ENCODE measurements at regions not wholly inside any gene's neighbourhood (a gene's known extent, or its start where the extent isn't known, plus 50 kb on each side); places are given as distances from the start of the nearest gene placed in this dataset.
"Not testable (repeated sequence)": the region's sequence is repeated elsewhere in the genome, so short reads cannot be mapped to it uniquely, and the experiment has no call there.

- DNase-seq, result not testable (repeated sequence)
Observed at GRCh38 chr16:87124405-87124804, 192.8 kb downstream of the C16orf95 start.

DNA sequence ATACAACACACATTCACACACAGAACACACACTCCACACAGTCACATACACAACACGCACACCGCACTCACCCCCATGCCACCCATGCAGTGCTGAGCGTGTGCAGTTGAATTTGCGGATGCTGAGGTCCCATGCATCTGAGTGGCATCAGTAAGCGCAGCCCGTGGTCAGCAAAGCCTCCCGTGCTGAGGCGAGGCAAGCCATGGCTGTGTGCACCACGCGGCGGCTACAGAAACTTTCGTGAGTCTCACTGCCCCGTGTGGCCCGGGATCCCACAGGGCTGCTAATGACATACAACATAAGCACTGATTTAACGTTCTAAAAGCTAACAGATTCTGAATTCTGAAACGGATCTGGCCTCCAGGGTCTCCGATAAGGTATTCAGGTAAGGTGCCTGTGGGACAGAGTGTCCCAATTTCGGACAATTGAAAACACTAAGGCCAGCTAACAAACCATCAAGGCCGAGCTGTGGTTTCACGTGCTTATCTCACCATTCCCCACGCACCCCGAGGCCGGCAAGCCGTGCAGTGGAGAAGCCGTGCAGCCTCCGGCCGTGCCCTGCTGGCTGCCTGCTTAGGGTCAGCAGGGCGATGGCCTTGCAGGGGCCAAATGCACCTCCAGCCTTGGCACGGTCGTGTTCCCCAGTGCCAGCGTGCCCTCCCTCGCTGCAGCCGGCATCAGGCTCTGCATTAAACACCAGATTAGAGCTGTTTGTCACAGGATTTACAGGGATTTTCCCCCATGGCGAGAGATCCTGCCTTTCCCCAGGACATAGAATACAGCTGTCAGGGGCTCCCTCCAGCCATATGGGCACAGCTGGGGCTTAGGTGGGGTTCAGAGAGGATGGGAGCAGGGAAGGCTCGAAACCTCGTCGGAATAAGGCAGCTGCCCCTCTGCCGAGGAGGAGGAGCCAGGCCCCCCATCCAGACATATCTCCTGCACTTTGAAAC, 191.7 kb downstream of the C16orf95 start:
- DNase-seq, result no peak

GRCh38 chr16:87126403-87127025, 190.7 kb downstream of the C16orf95 start:
- DNase-seq, result no peak

- no peak for DNase-seq
Observed at GRCh38 chr16:87127061-87127765, 190.0 kb downstream of the C16orf95 start.

- no peak for DNase-seq
Observed at GRCh38 chr16:87127766-87128147, 189.4 kb downstream of the C16orf95 start.

DNA sequence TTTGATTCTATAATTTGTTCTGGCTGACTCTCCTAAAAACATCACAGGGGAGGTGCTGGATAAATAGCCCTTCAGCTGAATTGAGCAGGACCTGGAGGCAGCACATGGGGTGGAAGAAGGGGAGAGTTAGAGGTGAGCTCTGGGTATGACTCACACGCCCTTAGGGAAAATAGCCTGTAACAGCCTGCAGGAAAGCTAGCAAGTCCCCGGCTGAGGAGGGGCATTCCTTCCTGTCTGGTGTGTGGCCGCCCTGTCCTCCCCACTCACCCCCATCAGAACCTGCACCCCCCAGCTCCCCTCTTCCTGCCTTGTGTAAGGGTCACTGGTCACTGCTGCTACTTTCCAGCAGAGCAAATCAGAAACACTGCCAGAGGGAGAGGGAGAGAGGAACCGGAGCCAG, 187.4 kb downstream of the C16orf95 start:
- DNase-seq, result no peak

GRCh38 chr16:87131061-87131995, 185.9 kb downstream of the C16orf95 start:
- no peak for DNase-seq

DNA sequence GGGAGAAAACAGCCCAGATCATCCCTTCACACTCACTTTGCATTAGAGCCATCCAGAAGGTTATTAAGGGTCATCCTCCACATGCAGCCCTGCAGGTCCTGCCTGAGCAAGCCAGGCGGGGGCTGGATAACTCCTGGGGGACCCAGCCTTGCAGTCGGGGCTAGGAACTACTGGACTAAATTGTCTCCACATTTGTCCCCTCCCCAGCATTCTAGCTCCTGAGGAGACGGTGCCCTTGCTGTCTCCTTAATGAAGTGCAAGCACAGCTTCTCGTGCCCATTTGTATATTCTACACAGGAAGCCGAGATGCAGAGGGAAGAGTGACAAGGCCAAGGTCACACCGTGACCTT, 185.2 kb downstream of the C16orf95 start:
- DNase-seq, result no peak

DNA sequence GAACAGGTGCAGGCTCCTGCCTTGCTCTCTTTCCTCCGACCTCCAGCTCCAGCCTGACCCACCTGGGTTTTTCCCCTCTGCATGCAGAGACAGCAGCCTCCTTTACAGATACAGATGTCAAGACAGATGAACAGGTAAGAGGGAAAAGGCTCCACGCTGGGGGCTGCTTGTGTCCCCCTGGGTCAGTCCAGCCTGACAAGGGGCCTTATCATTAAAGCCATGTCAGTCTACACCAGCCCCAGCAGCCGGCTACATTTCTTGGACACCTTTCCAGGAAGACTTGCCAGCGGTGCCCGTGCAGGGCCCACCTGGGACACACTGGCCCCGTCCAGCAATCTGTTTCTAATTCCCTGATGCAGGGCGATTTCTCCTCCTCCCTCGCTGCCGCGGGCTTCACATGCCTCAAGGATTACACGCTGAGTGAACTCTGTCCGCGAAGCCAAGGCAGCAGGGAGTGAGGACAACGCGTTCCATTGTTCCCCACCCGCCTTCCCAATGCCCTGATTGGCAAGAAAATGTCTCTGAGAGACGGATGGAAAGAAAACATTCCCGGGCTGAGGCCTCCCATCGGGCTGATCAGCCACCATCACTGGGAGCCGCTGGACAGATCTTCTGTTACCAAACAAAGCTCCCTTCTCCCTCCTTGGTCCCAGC, 184.7 kb downstream of the C16orf95 start:
- no peak for DNase-seq

DNA sequence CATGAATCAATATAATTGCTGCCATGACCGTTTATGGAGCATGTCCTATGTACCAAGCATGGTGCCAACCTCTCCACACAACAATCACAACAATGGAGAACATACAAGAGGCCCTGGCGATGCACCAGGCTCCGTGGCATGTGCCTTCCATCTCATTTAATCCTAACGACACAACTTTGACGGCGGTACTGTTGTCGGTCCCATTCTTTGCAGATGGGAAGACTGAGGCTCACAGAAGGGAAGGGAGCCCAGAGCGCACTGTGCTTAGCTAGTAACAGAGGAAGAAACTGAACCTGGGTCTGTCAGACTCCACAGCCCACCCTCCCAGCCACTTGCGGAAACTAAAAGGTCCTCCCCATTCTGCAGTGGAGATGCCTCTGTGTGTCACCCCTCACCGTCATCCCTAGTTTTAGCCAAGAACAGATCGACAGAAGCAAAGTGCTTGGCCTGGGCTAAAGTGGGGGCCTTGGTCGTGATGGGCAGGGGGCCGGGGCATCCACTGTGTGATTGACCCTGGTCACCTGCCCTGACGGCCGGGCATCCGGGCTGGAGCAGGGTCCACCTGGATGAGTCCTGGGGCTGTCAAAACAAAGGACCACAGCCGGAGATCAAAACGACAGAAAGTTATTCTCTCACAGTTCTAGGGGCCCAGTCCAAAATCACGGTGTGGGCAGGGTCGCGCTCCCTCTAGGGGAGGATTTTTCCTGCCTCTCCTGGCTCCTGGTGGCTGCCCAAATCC, 183.9 kb downstream of the C16orf95 start:
- DNase-seq, result no peak

DNA sequence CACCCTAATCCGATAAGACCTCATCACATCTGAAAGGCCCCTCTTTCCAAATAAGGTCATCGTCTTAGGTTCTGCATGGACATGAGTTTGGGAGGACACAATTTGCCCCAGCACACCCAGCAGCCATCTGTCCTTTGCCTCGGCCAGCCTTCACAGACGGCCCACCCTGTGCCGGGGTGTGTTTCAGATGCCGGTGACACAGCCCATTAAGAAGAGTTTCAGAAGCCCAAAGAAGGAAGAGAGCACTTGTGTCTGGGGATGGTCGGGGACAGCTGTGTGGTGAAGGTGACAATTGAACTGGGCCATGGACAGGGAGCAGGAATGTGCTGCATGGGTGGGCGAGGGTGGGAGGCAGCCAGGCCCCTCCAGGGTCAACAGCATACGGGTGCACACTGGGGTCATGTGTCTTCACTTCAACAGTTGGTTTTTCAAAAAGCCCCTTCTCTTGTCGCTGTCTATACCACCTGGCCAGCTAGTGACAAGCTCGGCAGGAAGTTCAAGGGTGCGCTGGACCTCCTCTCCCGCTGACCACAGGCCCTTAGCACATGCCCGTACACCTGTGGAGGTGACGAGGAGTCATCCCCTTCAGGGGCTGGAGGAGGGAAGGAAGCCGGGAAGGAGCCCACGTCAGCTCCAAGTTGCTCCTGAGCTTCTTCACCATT, 183.1 kb downstream of the C16orf95 start:
- DNase-seq, result no peak

GRCh38 chr16:87134628-87134995, 182.6 kb downstream of the C16orf95 start:
- no peak for DNase-seq

DNA sequence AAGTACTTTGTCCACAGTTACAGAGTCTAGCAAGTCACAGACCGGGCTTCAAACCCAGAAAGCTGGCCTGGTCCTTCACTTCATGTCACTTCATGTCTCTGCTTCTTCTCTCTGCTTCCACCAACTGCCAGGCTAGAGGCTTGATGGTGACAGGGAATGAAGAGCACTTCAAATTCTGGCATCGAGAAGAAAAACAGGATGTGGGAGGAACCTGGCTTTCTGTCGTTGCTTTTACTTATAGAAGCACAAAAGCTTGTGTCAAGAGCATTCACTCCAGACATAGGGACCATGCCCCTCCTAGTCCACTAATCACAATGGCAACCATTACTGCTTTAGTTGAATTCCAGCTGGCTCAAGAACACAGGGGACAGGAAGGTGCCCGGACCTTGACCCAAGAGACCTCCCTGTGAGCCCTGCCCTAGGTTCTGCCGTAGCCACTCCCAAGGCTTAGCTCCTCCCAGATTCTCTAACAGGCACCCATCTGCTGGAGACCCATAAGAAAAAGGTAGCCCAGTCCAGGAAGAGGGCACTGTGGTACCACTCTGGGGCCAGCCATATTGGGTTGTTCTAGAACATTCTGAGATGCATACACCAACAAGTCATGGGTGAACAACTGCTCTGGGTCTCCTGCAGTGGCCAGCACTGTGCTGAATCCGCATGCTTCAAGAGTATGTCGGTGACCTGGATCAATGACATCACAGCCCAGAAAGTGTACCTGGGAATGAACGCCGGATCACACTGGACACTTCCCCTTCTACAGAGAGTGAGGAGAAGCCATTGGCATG, 181.8 kb downstream of the C16orf95 start:
- DNase-seq, result no peak

DNA sequence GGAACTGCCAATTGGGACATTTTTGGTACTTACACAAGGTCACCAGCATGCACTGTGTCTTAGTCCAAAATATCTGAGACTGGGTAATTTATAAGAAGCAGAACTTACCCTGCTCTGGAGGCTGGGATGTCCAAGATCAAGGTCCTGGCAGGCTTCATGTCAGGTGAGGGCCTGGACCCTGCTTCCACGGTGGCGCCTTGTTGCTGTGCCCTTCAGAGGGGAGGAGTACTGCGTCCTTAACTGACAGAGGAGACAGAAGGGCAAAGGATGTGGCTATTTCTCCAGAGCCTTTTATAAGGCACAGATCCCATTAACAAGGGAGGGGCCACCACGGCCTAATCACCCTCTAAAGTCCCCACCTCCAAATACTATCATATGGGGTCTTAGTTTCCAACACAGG, 178.9 kb downstream of the C16orf95 start:
- no peak for DNase-seq

DNA sequence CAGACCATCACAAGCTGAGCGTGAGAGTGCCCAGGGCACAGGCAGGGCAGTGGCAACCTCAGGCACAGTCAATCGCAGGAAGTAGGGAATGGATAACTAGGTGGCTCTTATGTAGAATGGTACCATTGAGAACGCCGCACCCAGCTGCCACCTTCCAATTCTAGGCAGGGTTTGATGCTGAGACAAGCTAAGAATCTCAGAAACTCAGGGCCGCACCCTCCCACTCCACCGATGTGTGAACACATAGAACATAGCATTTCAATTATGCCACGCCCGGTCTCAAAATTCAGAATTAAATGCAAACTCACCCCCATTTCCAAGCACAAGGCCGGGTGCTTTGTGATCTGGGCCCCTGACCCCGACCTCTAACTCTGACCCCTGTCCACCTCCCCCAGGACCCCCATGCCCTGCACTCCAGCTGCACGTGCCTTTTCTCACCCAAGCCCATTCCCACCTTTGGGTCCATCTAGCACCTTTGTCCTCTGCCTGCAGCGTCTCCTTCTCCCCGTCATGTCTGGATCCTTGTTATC, 178.4 kb downstream of the C16orf95 start:
- no peak for DNase-seq

DNA sequence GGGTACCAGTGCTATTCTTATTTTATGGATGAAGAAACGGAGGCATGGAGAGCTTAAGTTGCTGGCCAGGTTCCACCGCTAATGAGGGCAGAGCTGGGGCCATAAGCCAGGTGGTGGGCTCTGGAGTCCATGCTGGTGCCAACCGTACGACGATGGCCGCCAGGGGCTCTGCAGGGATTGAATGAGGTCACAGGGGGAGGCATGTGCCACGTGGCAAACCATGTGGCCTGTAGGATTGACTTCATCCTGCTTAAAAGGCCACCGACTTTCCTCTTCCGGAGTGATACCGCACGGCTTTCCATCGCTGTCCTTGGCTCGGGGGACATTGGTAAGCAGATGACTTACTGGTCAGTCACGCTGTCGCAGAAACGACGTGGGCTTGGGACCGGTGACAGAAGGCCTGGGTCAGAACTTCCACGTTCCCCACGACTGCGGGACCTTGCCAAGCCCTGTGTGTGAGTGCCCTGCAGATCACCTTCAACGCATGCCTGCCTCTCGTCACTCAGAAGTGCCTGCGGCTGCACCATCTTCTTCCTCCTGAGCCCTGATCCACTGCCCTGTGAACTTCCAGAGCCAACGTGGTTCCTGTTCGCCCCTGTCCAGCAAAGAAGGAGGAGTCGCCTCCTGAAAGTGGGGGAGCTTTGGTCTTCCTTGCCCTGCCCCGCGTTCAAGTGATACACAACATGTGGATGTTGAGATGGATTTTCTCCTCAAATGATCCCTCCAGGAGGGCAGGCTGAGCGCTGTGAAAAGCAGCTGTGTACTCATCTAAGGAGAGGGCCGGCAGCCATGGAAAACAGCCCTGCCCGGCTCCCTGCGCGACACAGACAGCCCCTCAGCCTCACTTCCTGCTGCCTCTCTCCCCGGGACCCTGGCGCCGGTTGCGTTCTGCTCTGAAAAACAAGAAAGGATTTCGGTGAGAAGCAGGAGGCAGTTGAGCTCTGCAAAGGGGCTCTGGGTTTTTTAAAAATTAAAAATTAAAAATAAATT, 176.7 kb downstream of the C16orf95 start:
- DNase-seq, result no peak

DNA sequence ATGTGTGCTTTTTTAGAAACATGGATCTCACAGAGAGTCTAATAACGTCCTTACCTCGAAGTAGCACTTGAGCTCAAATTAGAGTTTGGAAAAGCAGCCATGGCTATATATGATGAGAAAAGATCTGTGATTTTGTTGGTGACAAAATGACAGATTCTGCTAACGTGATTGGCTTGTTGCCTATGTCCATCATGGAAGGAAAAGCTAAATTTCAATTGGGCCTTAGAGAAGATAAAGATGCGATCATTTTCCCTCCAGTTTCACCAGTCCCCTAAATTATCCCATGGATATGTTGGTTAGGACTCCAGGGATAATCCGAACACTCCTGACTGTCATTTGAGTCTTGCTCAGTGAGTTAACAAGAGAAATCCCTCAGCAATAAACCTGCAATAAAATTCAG, 175.8 kb downstream of the C16orf95 start:
- DNase-seq, result no peak

GRCh38 chr16:87143661-87144121, 173.5 kb downstream of the C16orf95 start:
- DNase-seq, result no peak

Data from GF-D8 (cell line).